ENCODE measurements at regions not wholly inside any gene's neighbourhood (a gene's known extent, or its start where the extent isn't known, plus 50 kb on each side); places are given as distances from the start of the nearest gene placed in this dataset.

DNA sequence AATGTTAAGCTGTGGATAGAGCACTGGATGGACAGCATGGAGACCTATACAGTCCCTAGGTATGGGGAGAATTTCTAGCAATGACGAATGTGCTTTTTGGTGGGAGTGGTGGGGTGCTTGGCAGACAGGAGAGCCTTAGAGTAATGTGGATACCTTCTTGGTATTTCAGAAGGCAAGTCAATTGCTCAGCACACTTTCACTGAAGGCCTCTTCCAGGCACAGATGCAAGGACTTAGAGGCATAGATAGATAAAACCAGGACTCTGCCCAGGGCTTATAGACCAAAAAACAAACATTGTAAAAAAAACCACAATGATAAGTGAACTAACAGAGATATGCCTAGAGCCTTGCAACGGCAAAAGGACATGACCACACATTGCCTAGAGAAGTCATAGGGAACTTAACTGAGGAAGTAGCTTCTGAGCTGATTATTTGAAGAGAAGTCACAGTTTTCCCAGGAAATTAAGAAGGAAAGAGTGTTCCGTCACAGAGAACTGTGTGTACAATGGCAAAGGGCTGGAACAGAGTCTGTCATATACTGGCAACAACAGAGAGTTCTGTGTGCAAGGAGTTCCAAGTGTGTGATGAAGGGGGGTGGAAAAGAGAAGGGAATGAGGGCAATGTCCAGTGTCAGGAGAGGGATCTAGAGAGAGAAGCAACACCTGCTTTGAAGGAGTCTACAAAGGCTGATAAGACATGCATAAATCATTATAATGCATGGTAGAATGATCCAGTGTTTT lies 65.9 kb upstream of the PICALM start:
- no peak for TF ChIP-seq CTCF (IDR thresholded peaks at IDR 0.05)
- no peak for TF ChIP-seq ZFX (IDR thresholded peaks at IDR 0.05; ENCODE audit: borderline replicate concordance)

Measured in 22Rv1 (cell line).